ENCODE measurements at regions not wholly inside any gene's neighbourhood (a gene's known extent, or its start where the extent isn't known, plus 50 kb on each side); places are given as distances from the start of the nearest gene placed in this dataset.

DNA sequence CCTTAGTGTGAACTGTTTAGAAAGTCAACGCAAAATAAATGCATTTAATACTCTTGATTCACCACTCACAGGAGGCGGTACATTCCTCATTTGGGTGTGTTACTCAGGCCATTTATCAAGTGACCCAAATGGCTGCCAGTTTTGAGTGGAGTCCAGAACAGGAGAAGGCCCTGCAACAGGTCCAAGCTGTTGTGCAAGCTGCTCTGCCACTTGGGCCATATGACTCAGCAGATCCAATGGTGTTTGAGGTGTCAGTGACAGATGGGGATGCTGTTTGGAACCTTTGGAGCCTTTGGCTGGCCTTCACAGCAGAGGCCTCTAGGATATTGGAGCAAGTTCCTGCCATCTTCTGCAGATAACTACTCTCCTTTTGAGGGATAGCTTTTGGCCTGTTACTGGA, 609.2 kb downstream of the KCNT2 start:
- no peak for DNase-seq

- DNase-seq = no peak
Measured at GRCh38 chr1:195981448-195982139, 626.6 kb downstream of the KCNT2 start.

- no peak for DNase-seq
Measured at GRCh38 chr1:195979646-195980045, 628.6 kb downstream of the KCNT2 start.

DNA sequence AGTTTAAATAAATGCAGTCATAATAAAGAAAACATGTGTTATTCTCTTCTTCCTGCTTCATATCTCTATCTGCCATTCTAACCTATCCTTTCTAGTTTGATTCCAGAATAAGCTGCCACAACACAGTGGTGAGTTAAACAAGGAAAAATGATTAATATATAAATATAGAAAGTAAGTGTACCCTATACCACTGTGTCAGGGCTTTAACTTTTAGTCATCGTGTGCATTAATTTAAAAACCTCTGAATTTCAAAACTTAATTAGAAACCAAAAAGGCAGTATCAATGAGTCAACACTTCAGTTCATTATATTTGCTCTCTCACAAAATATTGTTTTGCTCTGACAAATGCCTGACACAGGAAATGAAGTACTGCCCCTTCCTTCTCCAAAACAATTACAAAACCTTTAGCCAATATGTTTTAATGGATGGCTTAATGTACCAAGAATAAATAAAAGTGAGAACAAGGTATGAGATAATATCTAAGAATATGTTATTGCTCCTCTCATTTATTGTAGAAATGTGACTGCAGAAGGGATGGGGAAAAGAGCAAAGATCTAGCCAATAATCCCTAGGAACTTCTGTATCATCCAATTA, 634.8 kb downstream of the KCNT2 start:
- DNase-seq = no peak

GRCh38 chr1:195971589-195971988, 636.7 kb downstream of the KCNT2 start:
- no peak for DNase-seq

- no peak for DNase-seq
Measured at GRCh38 chr1:195970209-195970608, 638.0 kb downstream of the KCNT2 start.

- DNase-seq = no peak
Measured at GRCh38 chr1:195965475-195965874, 642.8 kb downstream of the KCNT2 start.

DNA sequence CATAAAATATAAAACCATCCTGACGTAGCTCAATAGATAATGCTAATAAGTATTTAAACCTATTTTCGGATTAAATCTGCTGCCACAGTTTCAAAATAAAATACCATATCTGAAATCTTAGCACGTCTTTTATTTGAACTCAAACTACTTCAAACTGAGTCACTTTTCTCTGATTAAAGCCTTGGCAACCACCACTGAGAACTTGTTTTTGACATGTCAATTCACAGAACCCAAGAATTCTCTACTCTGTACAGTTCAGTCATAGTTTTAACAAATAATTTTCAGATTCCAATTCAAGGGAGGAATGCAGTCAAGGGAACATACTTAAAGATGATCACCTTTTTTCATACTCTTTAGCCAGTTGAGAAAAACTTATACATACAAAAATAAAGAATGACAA, 643.2 kb downstream of the KCNT2 start:
- no peak for DNase-seq

GRCh38 chr1:195964516-195964915, 643.7 kb downstream of the KCNT2 start:
- DNase-seq = no peak

GRCh38 chr1:195962051-195962450, 646.2 kb downstream of the KCNT2 start:
- DNase-seq = no peak

DNA sequence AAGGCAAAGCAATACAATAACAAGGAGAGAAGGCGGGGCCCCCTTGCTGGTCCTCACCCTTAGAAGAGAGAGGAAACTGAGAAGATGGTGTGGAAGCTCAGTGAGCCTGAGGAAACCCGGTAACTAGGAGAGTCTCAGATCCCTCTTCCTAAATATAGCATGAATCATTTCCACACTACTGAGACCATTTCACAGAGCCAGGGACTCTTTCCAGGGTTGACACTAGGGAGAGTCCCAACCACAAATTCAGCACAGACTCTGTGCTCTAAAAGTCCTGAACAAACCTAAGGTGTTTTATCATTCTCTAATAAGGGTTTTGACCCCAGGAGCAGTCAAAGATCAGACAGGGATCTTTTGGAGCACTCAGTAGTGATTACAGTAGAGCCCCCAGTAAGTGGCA, 647.7 kb downstream of the KCNT2 start:
- DNase-seq = no peak

DNA sequence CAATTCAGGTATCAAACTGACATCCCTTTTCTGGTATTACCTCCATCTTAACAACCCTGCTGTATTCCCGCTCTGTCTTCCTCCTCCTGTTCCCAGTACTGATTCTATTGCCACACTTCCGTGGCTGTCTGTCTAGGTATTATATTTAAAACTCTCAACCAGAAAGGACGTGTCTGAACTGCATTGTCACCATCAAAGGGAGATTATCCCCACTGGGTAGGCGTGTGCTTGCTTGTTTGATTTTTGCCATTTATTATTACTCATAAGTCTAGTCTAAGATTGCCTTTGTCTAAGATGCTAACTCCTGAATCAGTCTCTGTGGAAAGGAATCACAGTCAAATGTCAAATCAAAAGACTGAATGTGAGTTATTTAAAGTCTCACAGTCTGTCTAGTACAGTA, 650.1 kb downstream of the KCNT2 start:
- no peak for DNase-seq

- no peak for DNase-seq
Measured at GRCh38 chr1:195956845-195957244, 651.4 kb downstream of the KCNT2 start.

GRCh38 chr1:195954848-195955247, 653.4 kb downstream of the KCNT2 start:
- no peak for DNase-seq

DNA sequence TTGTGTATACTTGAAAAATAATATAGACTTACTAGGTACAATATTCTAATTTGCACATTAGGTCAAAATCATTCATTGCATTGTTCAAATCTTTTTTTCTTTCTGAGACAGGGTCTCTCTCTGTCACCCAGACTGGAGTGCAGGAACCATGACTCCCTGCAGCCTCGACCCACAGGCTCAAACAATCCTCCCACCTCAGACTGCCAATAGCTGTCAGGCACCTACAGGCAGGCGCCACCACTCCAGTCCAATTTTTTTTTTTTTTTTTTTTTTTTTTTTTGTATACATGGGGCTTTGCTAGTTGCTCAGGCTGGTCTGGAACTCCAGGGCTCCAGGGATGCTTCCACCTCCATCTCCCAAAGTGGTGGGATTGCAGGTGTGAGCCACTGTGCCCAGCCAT, 656.9 kb downstream of the KCNT2 start:
- DNase-seq = no peak

- DNase-seq = no peak
Measured at GRCh38 chr1:195948123-195948895, 659.9 kb downstream of the KCNT2 start.

- no peak for DNase-seq
Measured at GRCh38 chr1:195946500-195946899, 661.7 kb downstream of the KCNT2 start.

- DNase-seq = no peak
Measured at GRCh38 chr1:195941795-195942194, 666.4 kb downstream of the KCNT2 start.

- no peak for DNase-seq
Measured at GRCh38 chr1:195941314-195941713, 666.9 kb downstream of the KCNT2 start.

DNA sequence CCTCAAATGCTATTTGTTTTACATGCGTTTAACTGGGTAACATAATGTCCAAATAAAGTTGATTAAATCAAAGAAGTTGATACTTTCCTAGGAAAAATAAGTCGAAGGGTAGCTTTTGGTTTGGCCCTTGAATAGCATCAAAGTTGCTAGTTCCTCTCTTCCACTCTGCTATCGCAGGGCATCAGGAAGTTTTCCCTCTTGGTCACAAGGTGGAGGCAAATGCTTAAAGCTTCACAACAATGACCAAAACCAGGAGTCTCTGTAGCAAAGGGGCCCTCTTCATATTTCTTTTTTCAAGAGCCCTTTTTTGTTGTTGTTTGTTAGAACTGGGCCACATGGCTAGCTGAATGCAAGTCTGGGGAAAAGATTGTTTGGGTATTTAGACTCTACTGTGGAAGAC, 668.4 kb downstream of the KCNT2 start:
- DNase-seq = no peak

GRCh38 chr1:195934817-195935553, 673.3 kb downstream of the KCNT2 start:
- no peak for DNase-seq

- no peak for DNase-seq
Measured at GRCh38 chr1:195933835-195934234, 674.4 kb downstream of the KCNT2 start.

GRCh38 chr1:195915826-195916225, 692.4 kb downstream of the KCNT2 start:
- DNase-seq = no peak

DNA sequence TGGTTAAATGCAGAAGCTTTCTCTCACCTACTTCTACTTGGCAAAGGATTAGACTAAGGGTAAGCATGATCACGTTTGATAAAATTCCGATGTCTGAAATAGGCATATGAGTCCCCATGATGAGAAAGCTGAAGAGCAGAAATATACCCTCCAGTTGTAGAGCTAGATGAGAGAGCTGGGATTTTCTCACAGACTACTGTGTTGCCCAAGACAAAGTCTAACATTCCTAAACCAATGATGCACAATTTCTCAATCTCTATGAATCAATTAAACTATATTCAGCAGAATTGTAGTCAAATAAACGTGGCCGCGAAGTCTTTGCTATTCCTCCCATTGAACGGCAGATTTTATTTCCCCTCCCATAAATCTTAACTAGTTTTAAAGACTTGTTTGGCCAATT, 699.2 kb downstream of the KCNT2 start:
- DNase-seq = no peak

Measured in CD4-positive, alpha-beta T cell treated with Interleukin-21 for 1 hour (primary cell).